Activated CD8-positive, alpha-beta T cell treated with anti-CD3 and anti-CD28 coated beads for 36 hours (primary cell): ENCODE measurements at regions not wholly inside any gene's neighbourhood (a gene's known extent, or its start where the extent isn't known, plus 50 kb on each side); places are given as distances from the start of the nearest gene placed in this dataset.
"Not testable (repeated sequence)": the region's sequence is repeated elsewhere in the genome, so short reads cannot be mapped to it uniquely, and the experiment has no call there.

Source experiments
- ATAC-seq: fragments of 200-7000 bp; cut with Tn5 transposase; one replicate; pipeline ENCODE4 v1.10.0; 2021; ENCODE audit warnings: mild to moderate bottlenecking, moderate library complexity
- CTCF ChIA-PET: fragments of 350-600 bp; sonication (Branson Sonifier 250); formaldehyde crosslinking; loops from one replicate; lab custom pipeline; 2021; ENCODE audit warnings: antibody characterized with exemption; lab: Charles Lee
- POLR2A ChIA-PET: fragments of 350-600 bp; sonication (Branson Sonifier 250); formaldehyde crosslinking; loops from one replicate; lab custom pipeline; 2021; ENCODE audit warnings: antibody characterized with exemption; lab: Charles Lee
- DNase-seq: peaks from one replicate; pipeline ENCODE4 v3.0.0-alpha.2; 2020
- H3K27ac Mint-ChIP-seq: one replicate; pipeline ENCODE4 v1.8.0; 2021; ENCODE audit warnings: mild to moderate bottlenecking, mixed read lengths
- H3K27me3 Mint-ChIP-seq: one replicate; pipeline ENCODE4 v1.8.0; 2021; ENCODE audit warnings: mixed read lengths
- H3K36me3 Mint-ChIP-seq: one replicate; pipeline ENCODE4 v1.8.0; 2021; ENCODE audit warnings: low read depth, mixed read lengths
- H3K4me1 Mint-ChIP-seq: one replicate; pipeline ENCODE4 v1.8.0; 2021; ENCODE audit warnings: low read depth, mixed read lengths
- H3K4me3 Mint-ChIP-seq: one replicate; pipeline ENCODE4 v1.8.0; 2021; ENCODE audit warnings: mild to moderate bottlenecking, moderate library complexity, mixed read lengths
- H3K9me3 Mint-ChIP-seq: one replicate; pipeline ENCODE4 v1.8.0; 2021; ENCODE audit warnings: mixed read lengths
- intact Hi-C: fragments of 100-400 bp; cut with micrococcal nuclease; formaldehyde crosslinking; loops from one replicate; pipeline ENCODE4 v1.10.0; 2022
- TF ChIP-seq, protein P1 (sequence below): fragments of 200-600 bp; IDR thresholded peaks from one replicate; pipeline ENCODE4 v1.8.0; 2022; ENCODE audit warnings: antibody characterized with exemption, mild to moderate bottlenecking

DNA sequence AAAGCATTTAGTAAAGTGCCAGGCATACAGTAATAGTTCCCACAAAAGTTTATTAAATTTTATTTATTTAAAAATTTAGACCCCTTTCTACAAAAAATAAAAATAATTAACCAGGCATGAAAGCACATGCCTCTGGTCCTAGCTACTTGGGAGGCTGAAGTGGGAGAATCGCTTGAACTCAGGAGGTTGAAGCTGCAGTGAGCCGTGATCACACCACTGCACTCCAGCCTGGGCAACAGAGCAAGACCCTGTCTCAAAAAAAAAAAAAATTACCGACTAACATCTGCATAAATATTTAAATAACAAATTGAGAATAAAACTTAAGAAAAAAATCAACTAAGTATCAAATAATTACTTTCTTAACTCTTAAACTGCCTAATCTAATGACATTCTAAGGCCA is 64.3 kb upstream of the TRIM24 start:
- no peaks in the 10 kb centered on the region for H3K9me3 Mint-ChIP-seq
- no peak overlapping the region for H3K4me3 Mint-ChIP-seq
- intact Hi-C loops: no loop called here
- POLR2A ChIA-PET: no interaction called here
- H3K27me3 Mint-ChIP-seq: no peaks in the 10 kb centered on the region
- TF ChIP-seq, protein P1, sequence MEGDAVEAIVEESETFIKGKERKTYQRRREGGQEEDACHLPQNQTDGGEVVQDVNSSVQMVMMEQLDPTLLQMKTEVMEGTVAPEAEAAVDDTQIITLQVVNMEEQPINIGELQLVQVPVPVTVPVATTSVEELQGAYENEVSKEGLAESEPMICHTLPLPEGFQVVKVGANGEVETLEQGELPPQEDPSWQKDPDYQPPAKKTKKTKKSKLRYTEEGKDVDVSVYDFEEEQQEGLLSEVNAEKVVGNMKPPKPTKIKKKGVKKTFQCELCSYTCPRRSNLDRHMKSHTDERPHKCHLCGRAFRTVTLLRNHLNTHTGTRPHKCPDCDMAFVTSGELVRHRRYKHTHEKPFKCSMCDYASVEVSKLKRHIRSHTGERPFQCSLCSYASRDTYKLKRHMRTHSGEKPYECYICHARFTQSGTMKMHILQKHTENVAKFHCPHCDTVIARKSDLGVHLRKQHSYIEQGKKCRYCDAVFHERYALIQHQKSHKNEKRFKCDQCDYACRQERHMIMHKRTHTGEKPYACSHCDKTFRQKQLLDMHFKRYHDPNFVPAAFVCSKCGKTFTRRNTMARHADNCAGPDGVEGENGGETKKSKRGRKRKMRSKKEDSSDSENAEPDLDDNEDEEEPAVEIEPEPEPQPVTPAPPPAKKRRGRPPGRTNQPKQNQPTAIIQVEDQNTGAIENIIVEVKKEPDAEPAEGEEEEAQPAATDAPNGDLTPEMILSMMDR: no peak
- no peak overlapping the region for H3K27ac Mint-ChIP-seq
- DNase-seq (no peak), ATAC-seq (no peak)
- no peaks in the 10 kb centered on the region for H3K36me3 Mint-ChIP-seq
- CTCF ChIA-PET: no interaction called here
- no peaks in the 10 kb centered on the region for H3K4me1 Mint-ChIP-seq

DNA sequence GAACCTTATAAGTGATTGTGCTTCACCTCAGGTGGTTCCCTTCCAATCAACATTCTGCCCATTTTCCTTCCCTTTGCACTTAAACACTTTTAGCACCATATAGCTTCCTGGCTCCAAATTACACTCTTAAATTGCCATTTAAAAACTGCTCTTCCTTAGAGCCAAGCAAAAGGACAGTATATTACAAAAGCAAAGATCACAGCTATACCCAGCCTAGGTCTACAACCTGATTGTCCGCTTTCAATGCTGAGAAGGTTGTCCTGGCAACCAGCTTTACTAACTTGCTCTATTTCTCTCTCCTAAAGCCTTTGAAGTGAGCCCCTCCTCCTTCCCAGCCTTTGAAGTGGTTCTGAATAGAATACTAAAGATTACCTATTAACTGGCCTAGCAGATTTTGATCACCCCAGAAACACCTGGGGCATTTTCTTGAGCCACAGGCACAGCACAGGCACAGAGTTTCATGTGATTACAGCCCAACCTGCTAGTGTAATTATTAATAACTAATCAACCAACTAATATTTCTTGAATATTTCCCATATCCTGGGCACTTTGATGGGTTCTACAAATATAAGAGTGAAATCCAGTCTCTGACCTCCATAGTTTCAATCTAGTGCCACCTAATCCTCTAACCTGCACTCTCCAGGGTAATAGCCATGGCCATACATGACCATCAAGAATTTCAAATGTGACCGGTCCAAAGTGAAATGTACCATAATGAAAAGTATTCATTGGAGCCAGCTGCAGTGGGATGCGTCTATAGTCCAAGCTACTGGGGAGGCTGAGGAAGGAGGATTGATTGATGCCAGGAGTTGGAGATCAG is 63.6 kb upstream of the TRIM24 start:
- DNase-seq: no peak
- ChIA-PET CTCF (no interaction called here), POLR2A (no interaction called here)
- Mint-ChIP-seq H3K27ac (no peak overlapping the region), H3K9me3 (no peaks in the 10 kb centered on the region), H3K4me3 (no peak overlapping the region), H3K36me3 (no peaks in the 10 kb centered on the region), H3K27me3 (no peaks in the 10 kb centered on the region), H3K4me1 (no peaks in the 10 kb centered on the region)
- TF ChIP-seq, protein P1: no peak
- no peak for ATAC-seq
- intact Hi-C loops: no loop called here

DNA sequence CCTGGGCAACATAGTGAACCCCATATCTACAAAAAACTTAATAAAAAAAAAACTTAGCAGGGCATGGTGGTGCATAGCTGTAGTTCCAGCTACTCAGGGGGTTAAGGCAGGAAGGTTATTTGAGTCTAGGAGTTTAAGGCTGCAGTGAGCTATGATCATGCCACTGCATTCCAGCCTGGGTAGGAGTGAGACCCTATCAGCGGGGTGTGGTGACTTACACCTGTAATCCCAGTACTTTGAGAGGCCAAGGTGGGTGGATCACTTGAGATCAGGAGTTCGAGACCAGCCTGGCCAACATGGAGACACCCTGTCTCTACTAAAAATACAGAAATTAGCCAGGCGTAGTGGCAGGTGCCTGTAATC is 63.0 kb upstream of the TRIM24 start:
- H3K27me3 Mint-ChIP-seq, H3K4me1 Mint-ChIP-seq, intact Hi-C loops, H3K36me3 Mint-ChIP-seq, ATAC-seq, H3K4me3 Mint-ChIP-seq, H3K27ac Mint-ChIP-seq, H3K9me3 Mint-ChIP-seq, DNase-seq, POLR2A ChIA-PET, CTCF ChIA-PET: not testable (repeated sequence)

DNA sequence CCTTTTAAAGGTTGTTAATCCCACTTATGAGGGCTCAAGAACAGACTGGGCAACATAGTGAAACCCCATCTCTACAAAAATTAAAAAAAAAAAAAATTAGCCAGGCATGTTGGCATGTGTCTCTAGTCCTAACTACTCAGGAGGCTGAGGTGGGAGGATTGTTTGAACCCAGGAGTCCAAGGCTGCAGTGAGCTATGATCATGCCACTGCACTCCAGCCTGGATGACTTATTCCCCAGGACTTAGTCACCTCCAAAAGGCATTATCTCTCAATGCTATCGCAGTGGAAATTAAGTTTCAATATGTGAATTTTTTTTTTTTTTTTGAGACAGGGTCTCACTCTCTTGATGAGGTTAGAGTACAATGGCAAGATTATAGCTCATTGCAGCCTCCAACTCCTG is 61.2 kb upstream of the TRIM24 start:
- TF ChIP-seq, protein P1: no peak
- Mint-ChIP-seq H3K4me3 (no peak overlapping the region), H3K27me3 (no peaks in the 10 kb centered on the region), H3K4me1 (no peaks in the 10 kb centered on the region), H3K27ac (no peak overlapping the region), H3K36me3 (no peaks in the 10 kb centered on the region), H3K9me3 (no peaks in the 10 kb centered on the region)
- no peak for DNase-seq
- intact Hi-C loops: no loop called here
- ChIA-PET CTCF (no interaction called here), POLR2A (interaction anchor here (0.6 kb wide), 1 partner anchor 62 kb away, joined by 3 read pairs; no protein-coding TSS in a partner anchor)
- no peak for ATAC-seq

DNA sequence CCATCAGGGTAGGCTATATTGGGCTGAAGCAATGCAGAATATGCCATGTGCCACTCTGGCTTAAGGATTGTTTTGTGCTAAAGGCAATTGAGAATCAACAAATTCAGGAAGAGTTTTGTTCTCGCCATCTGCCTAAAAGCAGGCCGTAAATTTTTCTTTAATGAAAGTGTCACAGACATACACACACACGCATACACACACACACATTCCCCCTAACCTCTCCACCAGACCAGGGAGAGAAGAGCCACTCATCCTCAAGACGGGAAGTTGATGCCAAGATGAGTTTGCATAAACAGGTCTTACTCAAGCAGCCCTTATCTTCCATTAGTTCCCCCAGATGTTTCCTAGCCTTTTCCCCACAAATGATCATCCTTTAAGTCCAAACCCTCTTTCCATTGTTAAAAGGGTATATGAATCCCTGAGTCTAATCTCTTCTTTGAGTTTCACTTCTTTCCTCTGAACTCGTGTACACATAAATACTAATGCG is 59.6 kb upstream of the TRIM24 start:
- TF ChIP-seq, protein P1: no peak
- Mint-ChIP-seq H3K4me1 (no peaks in the 10 kb centered on the region), H3K9me3 (no peaks in the 10 kb centered on the region), H3K4me3 (no peak overlapping the region), H3K27me3 (no peaks in the 10 kb centered on the region), H3K27ac (no peak overlapping the region), H3K36me3 (no peaks in the 10 kb centered on the region)
- DNase-seq: no peak
- ATAC-seq: no peak
- CTCF ChIA-PET: no interaction called here
- intact Hi-C loops: no loop called here
- POLR2A ChIA-PET: no interaction called here
